Calu3 (cell line): ENCODE measurements at regions not wholly inside any gene's neighbourhood (a gene's known extent, or its start where the extent isn't known, plus 50 kb on each side); places are given as distances from the start of the nearest gene placed in this dataset.

Experiments used
- BruUV-seq: library from RNA; stranded (reverse); fragments of 400-500 nt; replicated peaks from 2 replicates; lab custom pipeline; 2021; lab: Mats Ljungman, UMichigan
- CTCF ChIA-PET: fragments of 300-600 bp; sonication (Branson Sonifier 250); formaldehyde crosslinking; loops from one replicate; lab custom pipeline; 2022; ENCODE audit warnings: antibody characterized with exemption; lab: Charles Lee
- DNase-seq: peaks from one replicate; pipeline ENCODE4 v3.0.0; 2022
- H3K27ac Mint-ChIP-seq: one replicate; pipeline ENCODE4 v1.8.0; 2022; ENCODE audit warnings: mixed read lengths; ENCODE audit not compliant: unreplicated experiment
- H3K27me3 Mint-ChIP-seq: one replicate; pipeline ENCODE4 v1.8.0; 2022; ENCODE audit warnings: mixed read lengths; ENCODE audit not compliant: unreplicated experiment
- H3K36me3 Mint-ChIP-seq: one replicate; pipeline ENCODE4 v1.8.0; 2022; ENCODE audit warnings: mild to moderate bottlenecking, moderate library complexity, mixed read lengths; ENCODE audit not compliant: insufficient read depth, unreplicated experiment
- H3K4me1 Mint-ChIP-seq: one replicate; pipeline ENCODE4 v1.8.0; 2022; ENCODE audit warnings: mild to moderate bottlenecking, low read depth, mixed read lengths; ENCODE audit not compliant: unreplicated experiment
- H3K4me3 Mint-ChIP-seq: one replicate; pipeline ENCODE4 v1.8.0; 2022; ENCODE audit warnings: mild to moderate bottlenecking, low read depth, moderate library complexity, mixed read lengths; ENCODE audit not compliant: unreplicated experiment
- H3K9me3 Mint-ChIP-seq: one replicate; pipeline ENCODE4 v1.8.0; 2022; ENCODE audit warnings: low read depth, mixed read lengths; ENCODE audit not compliant: unreplicated experiment
- intact Hi-C: fragments of 100-400 bp; cut with micrococcal nuclease; formaldehyde crosslinking; loops from one replicate; pipeline ENCODE4 v1.10.0; 2022; ENCODE audit not compliant: unreplicated experiment
- TF ChIP-seq, protein P1 (sequence below): fragments of 200-600 bp; IDR thresholded peaks from one replicate; pipeline ENCODE4 v1.8.0; 2022; ENCODE audit warnings: antibody characterized with exemption; ENCODE audit not compliant: unreplicated experiment

DNA sequence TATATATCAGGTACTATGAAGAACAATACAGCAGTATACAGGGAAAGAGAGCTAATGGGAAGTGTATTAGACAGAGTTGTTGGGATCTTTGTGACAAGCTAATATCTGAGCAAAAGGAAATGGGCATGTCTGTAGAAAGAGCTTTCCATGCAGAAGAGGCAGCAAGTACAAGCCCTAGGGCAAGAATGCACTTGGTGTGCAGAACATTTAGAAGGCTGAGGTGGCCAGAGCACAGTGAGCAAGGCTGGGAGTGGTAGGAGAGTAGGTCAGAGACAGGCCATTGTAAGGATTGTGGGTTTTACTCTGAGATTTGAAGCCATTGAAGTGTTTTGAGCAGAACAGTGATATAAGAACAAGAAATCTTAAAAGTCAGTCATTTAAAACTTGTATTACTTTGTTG is 353.9 kb upstream of the TGFBR2 start:
- H3K27me3 Mint-ChIP-seq = no peaks in the 10 kb centered on the region
- intact Hi-C loops = no loop called here
- no peaks in the 10 kb centered on the region for H3K36me3 Mint-ChIP-seq
- no peak overlapping the region for H3K4me3 Mint-ChIP-seq
- no TSS peak for BruUV-seq
- no peak for DNase-seq
- TF ChIP-seq, protein P1, sequence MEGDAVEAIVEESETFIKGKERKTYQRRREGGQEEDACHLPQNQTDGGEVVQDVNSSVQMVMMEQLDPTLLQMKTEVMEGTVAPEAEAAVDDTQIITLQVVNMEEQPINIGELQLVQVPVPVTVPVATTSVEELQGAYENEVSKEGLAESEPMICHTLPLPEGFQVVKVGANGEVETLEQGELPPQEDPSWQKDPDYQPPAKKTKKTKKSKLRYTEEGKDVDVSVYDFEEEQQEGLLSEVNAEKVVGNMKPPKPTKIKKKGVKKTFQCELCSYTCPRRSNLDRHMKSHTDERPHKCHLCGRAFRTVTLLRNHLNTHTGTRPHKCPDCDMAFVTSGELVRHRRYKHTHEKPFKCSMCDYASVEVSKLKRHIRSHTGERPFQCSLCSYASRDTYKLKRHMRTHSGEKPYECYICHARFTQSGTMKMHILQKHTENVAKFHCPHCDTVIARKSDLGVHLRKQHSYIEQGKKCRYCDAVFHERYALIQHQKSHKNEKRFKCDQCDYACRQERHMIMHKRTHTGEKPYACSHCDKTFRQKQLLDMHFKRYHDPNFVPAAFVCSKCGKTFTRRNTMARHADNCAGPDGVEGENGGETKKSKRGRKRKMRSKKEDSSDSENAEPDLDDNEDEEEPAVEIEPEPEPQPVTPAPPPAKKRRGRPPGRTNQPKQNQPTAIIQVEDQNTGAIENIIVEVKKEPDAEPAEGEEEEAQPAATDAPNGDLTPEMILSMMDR = no peak
- peaks cover 2% of the 10 kb centered on the region for H3K9me3 Mint-ChIP-seq
- CTCF ChIA-PET = interaction anchor here (0.6 kb wide), 1 partner anchor 361 kb away, joined by 5 read pairs; no protein-coding TSS in a partner anchor
- no peaks in the 10 kb centered on the region for H3K4me1 Mint-ChIP-seq
- no peak overlapping the region for H3K27ac Mint-ChIP-seq

DNA sequence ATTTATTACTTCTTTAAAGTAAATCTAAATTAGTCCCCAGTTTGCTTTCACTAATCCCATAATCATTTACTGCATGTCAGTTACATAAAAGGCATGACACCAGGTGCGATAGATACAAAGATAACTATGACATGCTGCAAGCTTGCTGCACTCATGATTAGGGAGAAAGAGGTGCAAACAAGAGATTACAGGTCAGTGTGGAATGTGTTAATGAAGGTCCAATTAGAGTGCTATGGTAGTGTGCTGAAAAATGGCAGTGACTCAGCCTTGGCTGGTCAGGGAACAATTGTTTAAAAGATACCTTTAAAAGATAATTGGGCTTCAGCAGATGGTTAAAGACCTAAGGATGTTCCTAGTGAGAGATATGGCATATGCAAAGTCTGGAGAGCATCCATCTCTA is 352.6 kb upstream of the TGFBR2 start:
- BruUV-seq = no TSS peak
- H3K4me1 Mint-ChIP-seq = no peaks in the 10 kb centered on the region
- H3K27ac Mint-ChIP-seq = no peak overlapping the region
- CTCF ChIA-PET = no interaction called here
- H3K4me3 Mint-ChIP-seq = no peak overlapping the region
- intact Hi-C loops = no loop called here
- no peak for DNase-seq
- no peaks in the 10 kb centered on the region for H3K36me3 Mint-ChIP-seq
- TF ChIP-seq, protein P1 = no peak
- peaks cover 2% of the 10 kb centered on the region for H3K9me3 Mint-ChIP-seq
- H3K27me3 Mint-ChIP-seq = no peaks in the 10 kb centered on the region

DNA sequence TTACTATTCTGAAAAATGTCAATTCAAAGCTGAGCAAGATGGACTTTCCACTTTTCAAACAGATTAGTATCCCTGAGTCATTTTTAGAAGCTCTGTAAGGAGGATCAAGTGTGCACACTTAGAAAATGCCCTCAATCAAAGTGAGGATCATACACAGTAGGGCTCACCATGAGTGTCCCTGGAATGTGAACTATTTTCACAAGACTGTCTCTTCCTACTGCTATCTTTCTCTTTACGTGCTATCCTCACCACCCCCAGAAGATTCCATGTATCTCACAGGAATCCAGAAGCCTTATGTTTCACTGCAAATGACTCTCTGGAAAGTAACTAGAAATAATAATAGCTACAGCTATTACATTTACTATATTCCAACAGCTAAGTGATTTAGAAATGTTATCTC is 349.9 kb upstream of the TGFBR2 start:
- Mint-ChIP-seq H3K9me3 (peaks cover 2% of the 10 kb centered on the region), H3K27me3 (no peaks in the 10 kb centered on the region), H3K4me3 (no peak overlapping the region), H3K27ac (no peak overlapping the region), H3K36me3 (no peaks in the 10 kb centered on the region), H3K4me1 (no peaks in the 10 kb centered on the region)
- CTCF ChIA-PET = no interaction called here
- BruUV-seq = no TSS peak
- DNase-seq = no peak
- TF ChIP-seq, protein P1 = no peak
- intact Hi-C loops = no loop called here

DNA sequence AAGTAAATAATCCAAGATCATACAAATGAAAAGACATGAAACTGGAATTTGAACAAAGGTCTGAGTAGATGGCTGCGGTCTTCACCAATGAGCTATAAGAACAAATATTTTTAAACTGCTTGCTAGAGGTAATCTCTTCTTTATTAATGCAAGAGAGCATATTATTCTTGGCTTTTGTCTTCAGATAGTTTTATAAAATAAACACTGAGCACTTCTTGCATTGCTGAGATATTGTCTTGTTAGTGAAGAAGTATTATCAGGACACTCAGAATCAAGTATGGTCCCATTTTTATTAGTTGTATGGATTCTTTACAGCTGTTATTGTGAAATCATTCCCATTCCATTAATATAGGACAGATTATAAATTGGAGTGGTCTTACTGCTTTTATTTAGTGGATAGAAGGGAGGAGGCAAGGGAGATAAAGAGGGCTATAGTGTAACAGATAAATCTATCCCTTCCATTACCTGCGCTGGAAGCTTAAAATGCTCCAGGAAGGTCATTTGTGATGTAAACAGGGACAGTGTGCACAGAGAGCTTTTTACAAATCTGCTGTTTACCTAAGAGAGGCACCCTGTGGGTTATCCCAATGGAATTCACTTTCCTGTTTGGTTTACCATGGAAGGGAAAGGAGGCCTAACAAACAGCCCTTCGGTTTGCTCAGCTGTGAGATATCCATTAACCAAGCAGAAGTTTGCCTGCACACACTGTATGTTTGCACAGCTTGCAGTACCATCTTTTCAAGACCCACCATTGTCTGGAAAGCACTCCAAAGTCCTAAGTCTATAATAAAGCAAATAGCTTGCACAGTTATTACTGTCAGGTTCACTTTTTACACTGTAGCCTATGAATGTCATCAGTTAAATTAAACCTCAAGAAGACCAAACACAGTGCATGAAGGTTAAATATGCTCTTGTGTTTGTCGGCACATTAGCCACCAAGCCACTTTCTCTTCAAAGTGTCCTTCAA is 347.7 kb upstream of the TGFBR2 start:
- CTCF ChIA-PET = no interaction called here
- Mint-ChIP-seq H3K27me3 (no peaks in the 10 kb centered on the region), H3K9me3 (no peaks in the 10 kb centered on the region), H3K36me3 (no peaks in the 10 kb centered on the region), H3K27ac (no peak overlapping the region), H3K4me1 (peaks cover 9% of the 10 kb centered on the region), H3K4me3 (no peak overlapping the region)
- TF ChIP-seq, protein P1 = no peak
- intact Hi-C loops = no loop called here
- BruUV-seq = no TSS peak
- no peak for DNase-seq
